Keratinocyte (primary cell): ENCODE measurements at regions not wholly inside any gene's neighbourhood (a gene's known extent, or its start where the extent isn't known, plus 50 kb on each side); places are given as distances from the start of the nearest gene placed in this dataset.

Source experiments
- DNase-seq: peaks from one replicate; pipeline ENCODE4 v3.0.0-alpha.2; 2011; ENCODE audit warnings: low read depth, missing footprints, low spot score
- FAIRE-seq: peaks from 2 replicates; lab custom pipeline; 2011; peaks lifted over from hg19 to GRCh38; lab: Jason Lieb, UNC
- H2AFZ ChIP-seq: 2 replicates; pipeline ENCODE4 v1.6.0; 2012; ENCODE audit warnings: low read length, control low read depth, inconsistent platforms; ENCODE audit not compliant: control insufficient read depth
- H3K27ac ChIP-seq: 2 replicates; pipeline ENCODE4 v1.5.1; 2011; ENCODE audit warnings: low read length; ENCODE audit not compliant: control insufficient read depth, insufficient read depth
- H3K27me3 ChIP-seq: 3 replicates; pipeline ENCODE4 v1.6.0; 2011; ENCODE audit warnings: low read length; ENCODE audit not compliant: control insufficient read depth, insufficient read depth; ENCODE audit errors: extremely low read depth
- H3K36me3 ChIP-seq, 2 experiments: 2 replicates in 1 of 2; 3 replicates in 1 of 2; pipeline ENCODE4 v1.5.1; 2011; ENCODE audit warnings: low read length in 2 of 2, mild to moderate bottlenecking in 1 of 2; ENCODE audit not compliant: control insufficient read depth in 2 of 2, insufficient read depth in 2 of 2; ENCODE audit errors: extremely low read depth in 1 of 2
- H3K4me1 ChIP-seq: 3 replicates; pipeline ENCODE4 v1.5.1; 2011; ENCODE audit warnings: low read length; ENCODE audit not compliant: control insufficient read depth, insufficient read depth; ENCODE audit errors: extremely low read depth
- H3K4me2 ChIP-seq: 3 replicates; pipeline ENCODE4 v1.6.0; 2011; ENCODE audit warnings: low read depth, low read length; ENCODE audit not compliant: control insufficient read depth, insufficient read depth; ENCODE audit errors: extremely low read depth
- H3K4me3 ChIP-seq, 3 experiments: fragments of 200-600 bp in 1 of 3; sonication (generic) in 1 of 3; 2 replicates in 2 of 3; 3 replicates in 1 of 3; pipeline ENCODE4 v1.5.1; 2011 to 2016; ENCODE audit warnings: low read length in 3 of 3, mild to moderate bottlenecking in 3 of 3, control low read depth in 2 of 3, inconsistent platforms in 1 of 3, low read depth in 1 of 3, mixed read lengths in 1 of 3, mixed run types in 1 of 3, moderate library complexity in 1 of 3; ENCODE audit not compliant: control insufficient read depth in 2 of 3, insufficient read depth in 2 of 3; ENCODE audit errors: extremely low read depth in 1 of 3
- H3K79me2 ChIP-seq: 2 replicates; pipeline ENCODE4 v1.6.0; 2012; ENCODE audit warnings: low read length; ENCODE audit not compliant: control insufficient read depth, insufficient read depth
- H3K9ac ChIP-seq: 3 replicates; pipeline ENCODE4 v1.6.0; 2011; ENCODE audit warnings: low read length; ENCODE audit not compliant: control insufficient read depth, insufficient read depth; ENCODE audit errors: extremely low read depth
- H3K9me1 ChIP-seq: 3 replicates; pipeline ENCODE4 v1.6.0; 2011; ENCODE audit warnings: low read length; ENCODE audit not compliant: control insufficient read depth, insufficient read depth; ENCODE audit errors: extremely low read depth
- H3K9me3 ChIP-seq: 2 replicates; pipeline ENCODE4 v1.5.1; 2012; ENCODE audit warnings: low read depth, low read length; ENCODE audit not compliant: control insufficient read depth
- H4K20me1 ChIP-seq: 3 replicates; pipeline ENCODE4 v1.6.0; 2011; ENCODE audit warnings: low read length; ENCODE audit not compliant: control insufficient read depth, insufficient read depth; ENCODE audit errors: extremely low read depth
- CTCF ChIP-seq, 3 experiments: IDR thresholded peaks in 1 of 3; conservative IDR thresholded peaks in 1 of 3; optimal IDR thresholded peaks in 1 of 3; 2 replicates in 2 of 3; 3 replicates in 1 of 3; pipeline versions ENCODE3 to v1.5.1; 2011; ENCODE audit warnings: low read length in 3 of 3, mild to moderate bottlenecking in 3 of 3, moderate library complexity in 2 of 3, control low read depth in 1 of 3, inconsistent platforms in 1 of 3; ENCODE audit not compliant: insufficient read depth in 2 of 3; ENCODE audit errors: extremely low read depth in 1 of 3
- EZH2 ChIP-seq: IDR thresholded peaks from one replicate; pipeline ENCODE4 v1.6.1; 2012; ENCODE audit warnings: inconsistent platforms, mild to moderate bottlenecking, low read length, moderate library complexity
- dilution Hi-C: fragments of 300-500 bp; cut with MboI; formaldehyde crosslinking; loops from one replicate; pipeline ENCODE4 v1.7.0; 2020; ENCODE audit warnings: low sequenced_read_pairs; ENCODE audit not compliant: extremely low pct_ligation_motif_present

GRCh38 chr7:34486371-34486770 is 171.6 kb upstream of the NPSR1 start:
- DNase-seq, result no peak
- no peak for FAIRE-seq
- Histone ChIP-seq H3K9me1 (no peaks in the 10 kb centered on the region), H3K4me3 (no peak overlapping the region), H3K27ac (no peak overlapping the region), H4K20me1 (no peaks in the 10 kb centered on the region), H3K36me3 (no peaks in the 10 kb centered on the region), H2AFZ (peak overlapping the region; percentile 32), H3K9me3 (no peaks in the 10 kb centered on the region), H3K4me1 (peaks cover 8% of the 10 kb centered on the region), H3K27me3 (no peaks in the 10 kb centered on the region), H3K9ac (no peak overlapping the region), H3K79me2 (no peaks in the 10 kb centered on the region), H3K4me2 (no peak overlapping the region)
- dilution Hi-C loops, result no loop called here
- TF ChIP-seq CTCF (optimal IDR thresholded peaks at IDR 0.05 in 1 of 3, IDR thresholded peaks at IDR 0.05 in 1 of 3, conservative IDR thresholded peaks at IDR 0.05 in 1 of 3; ENCODE audit: extremely low read depth in 1 of 3, insufficient read depth in 2 of 3, low read length in 3 of 3), result no peak
- no peak for TF ChIP-seq EZH2

- Histone ChIP-seq H3K9me3 (no peaks in the 10 kb centered on the region), H3K27ac (no peak overlapping the region), H3K9ac (no peak overlapping the region), H3K4me2 (no peak overlapping the region), H4K20me1 (no peaks in the 10 kb centered on the region), H3K9me1 (no peaks in the 10 kb centered on the region), H3K4me3 (no peak overlapping the region), H3K4me1 (peaks cover 8% of the 10 kb centered on the region), H3K27me3 (no peaks in the 10 kb centered on the region), H2AFZ (no peak overlapping the region), H3K79me2 (no peaks in the 10 kb centered on the region), H3K36me3 (no peaks in the 10 kb centered on the region)
- dilution Hi-C loops, result no loop called here
- DNase-seq (no peak), FAIRE-seq (no peak)
- TF ChIP-seq EZH2 (no peak), CTCF (optimal IDR thresholded peaks at IDR 0.05 in 1 of 3, IDR thresholded peaks at IDR 0.05 in 1 of 3, conservative IDR thresholded peaks at IDR 0.05 in 1 of 3; ENCODE audit: extremely low read depth in 1 of 3, insufficient read depth in 2 of 3, low read length in 3 of 3) (no peak)
Measured at GRCh38 chr7:34487391-34488115, 170.5 kb upstream of the NPSR1 start.
